Aorta (tissue), 5 donors: ENCODE measurements at regions not wholly inside any gene's neighbourhood (a gene's known extent, or its start where the extent isn't known, plus 50 kb on each side); places are given as distances from the start of the nearest gene placed in this dataset.
A peak's percentile ranks its signal among the peaks of the same experiment; 100 is the strongest.

Source experiments
- ATAC-seq: fragments of 200-7000 bp; cut with Tn5 transposase; one replicate; pipeline ENCODE4 v1.9.1; 2022; ENCODE audit warnings: moderate library complexity; ENCODE audit not compliant: low FRiP score
- DNase-seq, 2 donors: peaks; one replicate each; pipeline ENCODE4 v3.0.0-alpha.2; 2020
- H3K27ac ChIP-seq, 2 donors: one replicate each; pipeline ENCODE4 v1.5.1; 2013; ENCODE audit warnings: low read length in 2 of 2, mild to moderate bottlenecking in 2 of 2, moderate library complexity in 2 of 2, control low read depth in 1 of 2, inconsistent platforms in 1 of 2, low read depth in 1 of 2
- H3K27me3 ChIP-seq, 2 donors: one replicate each; pipeline ENCODE4 v1.6.1; 2013; ENCODE audit warnings: control low read depth in 1 of 2, low read length in 1 of 2, mild to moderate bottlenecking in 1 of 2, moderate library complexity in 1 of 2; ENCODE audit not compliant: insufficient read depth in 2 of 2, control insufficient read depth in 1 of 2
- H3K36me3 ChIP-seq, 2 donors: one replicate each; pipeline ENCODE4 v1.6.1; 2013; ENCODE audit warnings: control low read depth in 1 of 2, low read length in 1 of 2, mild to moderate bottlenecking in 1 of 2; ENCODE audit not compliant: insufficient read depth in 2 of 2, control insufficient read depth in 1 of 2
- H3K4me1 ChIP-seq, 2 donors: one replicate each; pipeline ENCODE4 v1.6.1; 2013; ENCODE audit warnings: low read length in 2 of 2, control low read depth in 1 of 2, mild to moderate bottlenecking in 1 of 2, moderate library complexity in 1 of 2; ENCODE audit not compliant: insufficient read depth in 2 of 2, control insufficient read depth in 1 of 2
- H3K4me3 ChIP-seq, 2 donors: one replicate each; pipeline ENCODE4 v1.5.1; 2013; ENCODE audit warnings: low read length in 2 of 2, control low read depth in 1 of 2, mild to moderate bottlenecking in 1 of 2
- H3K9me3 ChIP-seq: one replicate; pipeline ENCODE4 v1.6.1; 2013; ENCODE audit warnings: mild to moderate bottlenecking, low read length; ENCODE audit not compliant: control insufficient read depth
- WGBS, 2 donors: extraction: QIAGEN DNeasy Blood & Tissue Kit; methylation state at CpG; one replicate each; pipeline ENCODE4 v1.1.7; 2013; 5-methylcytosine and 5-hydroxymethylcytosine counted together
- intact Hi-C, 2 donors: fragments of 100-400 bp; cut with DNase I; formaldehyde crosslinking; loops; one replicate each; pipeline versions ENCODE4 v1.14.2 to v1.15.0; 2022
- donor health status: healthy with polysubstance abuse.
- donor health status: Bipolar disorder and iron deficiency.
- donor health status: DM: no; HTN: no; CAD: no.
- donor health status: DM: no; HTN: no; CAD: no.
- donor health status: DM: yes; HTN: yes; CAD: no.

- no peaks in the 10 kb centered on the region for H3K4me1 ChIP-seq
- H3K4me3 ChIP-seq, result no peak overlapping the region
- no peaks in the 10 kb centered on the region for H3K27me3 ChIP-seq
- no peak overlapping the region for H3K27ac ChIP-seq
- intact Hi-C loops, result no loop called here
- 63 to 88% methylated on average over 2 of the region's 2 CpGs for WGBS, 2 donors
- DNase-seq (no peak), ATAC-seq (no peak)
- no peaks in the 10 kb centered on the region for H3K9me3 ChIP-seq
- no peaks in the 10 kb centered on the region for H3K36me3 ChIP-seq
Observed at GRCh38 chrX:121208563-121208962, 161.2 kb downstream of the GLUD2 start.

GRCh38 chrX:121216641-121217374 is 169.4 kb downstream of the GLUD2 start:
- Histone ChIP-seq H3K36me3 (no peaks in the 10 kb centered on the region), H3K27me3 (no peaks in the 10 kb centered on the region), H3K27ac (no peak overlapping the region), H3K4me1 (no peaks in the 10 kb centered on the region), H3K4me3 (no peak overlapping the region), H3K9me3 (no peaks in the 10 kb centered on the region)
- intact Hi-C loops, result no loop called here
- ATAC-seq, result no peak
- WGBS, 2 donors, result 53 to 83% methylated on average over 2 of the region's 2 CpGs
- DNase-seq, result no peak

- Histone ChIP-seq H3K27me3 (no peaks in the 10 kb centered on the region), H3K9me3 (no peaks in the 10 kb centered on the region), H3K36me3 (no peaks in the 10 kb centered on the region), H3K4me1 (no peaks in the 10 kb centered on the region), H3K27ac (no peak overlapping the region), H3K4me3 (no peak overlapping the region)
- WGBS, 2 donors, result 67 to 80% methylated on average over 3 of the region's 3 CpGs
- DNase-seq (no peak), ATAC-seq (no peak)
- intact Hi-C loops, result no loop called here
Observed at GRCh38 chrX:121221322-121221977, 174.0 kb downstream of the GLUD2 start.

- Histone ChIP-seq H3K4me1 (no peaks in the 10 kb centered on the region), H3K4me3 (no peak overlapping the region), H3K27me3 (no peaks in the 10 kb centered on the region), H3K36me3 (no peaks in the 10 kb centered on the region), H3K27ac (no peak overlapping the region), H3K9me3 (no peaks in the 10 kb centered on the region)
- DNase-seq (no peak), ATAC-seq (no peak)
- WGBS, 2 donors, result 81% methylated on average over 3 of the region's 3 CpGs
- intact Hi-C loops, result no loop called here
Observed at GRCh38 chrX:121227888-121228287, 180.5 kb downstream of the GLUD2 start.

- no peaks in the 10 kb centered on the region for H3K27me3 ChIP-seq
- no peaks in the 10 kb centered on the region for H3K36me3 ChIP-seq
- no peak overlapping the region for H3K4me3 ChIP-seq
- no peaks in the 10 kb centered on the region for H3K4me1 ChIP-seq
- 67 to 84% methylated on average over 10 of the region's 10 CpGs for WGBS, 2 donors
- DNase-seq (no peak), ATAC-seq (peak; percentile 15)
- no peak overlapping the region for H3K27ac ChIP-seq
- no peaks in the 10 kb centered on the region for H3K9me3 ChIP-seq
- intact Hi-C loops, result no loop called here
Observed at GRCh38 chrX:121231566-121232358, 184.4 kb downstream of the GLUD2 start.

- Histone ChIP-seq H3K9me3 (no peaks in the 10 kb centered on the region), H3K4me1 (no peaks in the 10 kb centered on the region), H3K4me3 (no peak overlapping the region), H3K27me3 (no peaks in the 10 kb centered on the region), H3K36me3 (no peaks in the 10 kb centered on the region), H3K27ac (no peak overlapping the region)
- no peak for ATAC-seq
- DNase-seq, result no peak
- intact Hi-C loops, result no loop called here
- 63 to 100% methylated on average over 1 of the region's 1 CpG for WGBS, 2 donors
Observed at GRCh38 chrX:121236040-121236439, 188.6 kb downstream of the GLUD2 start.

- Histone ChIP-seq H3K27me3 (no peaks in the 10 kb centered on the region), H3K27ac (no peak overlapping the region), H3K9me3 (no peaks in the 10 kb centered on the region), H3K4me1 (no peaks in the 10 kb centered on the region), H3K36me3 (no peaks in the 10 kb centered on the region), H3K4me3 (no peak overlapping the region)
- DNase-seq (no peak), ATAC-seq (no peak)
- WGBS, 2 donors, result 82 to 95% methylated on average over 1 of the region's 1 CpG
- intact Hi-C loops, result no loop called here
Observed at GRCh38 chrX:121238093-121238492, 190.7 kb downstream of the GLUD2 start.

- H3K4me3 ChIP-seq, result no peak overlapping the region
- H3K9me3 ChIP-seq, result no peaks in the 10 kb centered on the region
- 81 to 88% methylated on average over 1 of the region's 1 CpG for WGBS, 2 donors
- H3K27me3 ChIP-seq, result no peaks in the 10 kb centered on the region
- H3K36me3 ChIP-seq, result no peaks in the 10 kb centered on the region
- ATAC-seq (no peak), DNase-seq (no peak)
- intact Hi-C loops, result no loop called here
- no peak overlapping the region for H3K27ac ChIP-seq
- no peaks in the 10 kb centered on the region for H3K4me1 ChIP-seq
Observed at GRCh38 chrX:121244511-121244910, 197.1 kb downstream of the GLUD2 start.
